ENCODE measurements at regions not wholly inside any gene's neighbourhood (a gene's known extent, or its start where the extent isn't known, plus 50 kb on each side); places are given as distances from the start of the nearest gene placed in this dataset.

DNA sequence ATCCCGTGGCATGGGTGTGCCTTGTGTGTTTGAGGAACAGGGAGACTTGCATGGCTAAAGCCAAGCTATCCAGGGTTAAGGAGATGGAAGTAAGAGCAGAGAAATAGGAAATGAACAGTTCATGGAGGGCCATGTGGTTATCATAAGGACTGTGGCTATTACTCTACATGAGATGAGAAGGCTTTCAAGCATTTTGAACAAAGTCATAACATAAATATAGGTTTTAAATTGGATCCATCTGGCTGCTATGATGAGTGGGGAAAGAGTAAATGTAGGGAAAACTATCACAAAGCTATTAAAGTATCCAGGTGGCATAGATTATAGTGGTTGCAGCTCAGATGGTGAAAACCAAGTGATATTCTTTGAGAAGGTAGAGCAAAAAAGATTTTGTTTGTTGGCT is 184.1 kb downstream of the PCDH17 start:
- H3K9me3 Mint-ChIP-seq (ENCODE audit: low read depth, unreplicated experiment) = peaks cover 3% of the 10 kb centered on the region
- TF ChIP-seq, protein P1, sequence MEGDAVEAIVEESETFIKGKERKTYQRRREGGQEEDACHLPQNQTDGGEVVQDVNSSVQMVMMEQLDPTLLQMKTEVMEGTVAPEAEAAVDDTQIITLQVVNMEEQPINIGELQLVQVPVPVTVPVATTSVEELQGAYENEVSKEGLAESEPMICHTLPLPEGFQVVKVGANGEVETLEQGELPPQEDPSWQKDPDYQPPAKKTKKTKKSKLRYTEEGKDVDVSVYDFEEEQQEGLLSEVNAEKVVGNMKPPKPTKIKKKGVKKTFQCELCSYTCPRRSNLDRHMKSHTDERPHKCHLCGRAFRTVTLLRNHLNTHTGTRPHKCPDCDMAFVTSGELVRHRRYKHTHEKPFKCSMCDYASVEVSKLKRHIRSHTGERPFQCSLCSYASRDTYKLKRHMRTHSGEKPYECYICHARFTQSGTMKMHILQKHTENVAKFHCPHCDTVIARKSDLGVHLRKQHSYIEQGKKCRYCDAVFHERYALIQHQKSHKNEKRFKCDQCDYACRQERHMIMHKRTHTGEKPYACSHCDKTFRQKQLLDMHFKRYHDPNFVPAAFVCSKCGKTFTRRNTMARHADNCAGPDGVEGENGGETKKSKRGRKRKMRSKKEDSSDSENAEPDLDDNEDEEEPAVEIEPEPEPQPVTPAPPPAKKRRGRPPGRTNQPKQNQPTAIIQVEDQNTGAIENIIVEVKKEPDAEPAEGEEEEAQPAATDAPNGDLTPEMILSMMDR (IDR thresholded peaks at IDR 0.05; ENCODE audit: unreplicated experiment) = no peak
- no peaks in the 10 kb centered on the region for H3K36me3 Mint-ChIP-seq (ENCODE audit: insufficient read depth, unreplicated experiment)
- intact Hi-C loops (cut with micrococcal nuclease; ENCODE audit: unreplicated experiment) = no loop called here
- no peaks in the 10 kb centered on the region for H3K4me1 Mint-ChIP-seq (ENCODE audit: low read depth, unreplicated experiment)
- DNase-seq = no peak
- H3K27me3 Mint-ChIP-seq (ENCODE audit: unreplicated experiment) = no peaks in the 10 kb centered on the region
- CTCF ChIA-PET = no interaction called here
- H3K4me3 Mint-ChIP-seq (ENCODE audit: low read depth, unreplicated experiment) = no peak overlapping the region
- H3K27ac Mint-ChIP-seq (ENCODE audit: unreplicated experiment) = no peak overlapping the region
- no TSS peak for BruUV-seq (replicated peaks)

DNA sequence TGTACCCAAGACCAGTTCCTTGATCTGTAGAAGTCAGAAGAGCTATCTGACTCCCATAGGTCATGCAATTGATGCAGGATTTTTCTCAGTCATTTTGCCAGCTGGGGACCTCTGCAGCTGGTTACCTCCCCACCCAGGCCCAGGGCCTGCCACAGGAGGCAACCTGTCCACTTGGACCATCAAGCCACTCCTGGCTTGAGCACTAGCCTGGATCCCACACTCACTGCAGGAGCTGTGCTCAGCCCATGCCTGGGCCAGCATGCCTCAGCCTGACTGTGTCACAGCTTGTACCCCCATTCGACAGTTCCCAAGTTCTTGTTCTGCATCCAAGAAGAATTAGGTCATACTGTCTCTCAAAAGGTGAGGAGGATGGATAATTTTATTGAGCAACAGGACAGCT is 189.4 kb downstream of the PCDH17 start:
- Mint-ChIP-seq H3K36me3 (ENCODE audit: insufficient read depth, unreplicated experiment) (no peaks in the 10 kb centered on the region), H3K4me1 (ENCODE audit: low read depth, unreplicated experiment) (no peaks in the 10 kb centered on the region), H3K9me3 (ENCODE audit: low read depth, unreplicated experiment) (no peaks in the 10 kb centered on the region), H3K27ac (ENCODE audit: unreplicated experiment) (no peak overlapping the region), H3K27me3 (ENCODE audit: unreplicated experiment) (no peaks in the 10 kb centered on the region), H3K4me3 (ENCODE audit: low read depth, unreplicated experiment) (no peak overlapping the region)
- TF ChIP-seq, protein P1 (IDR thresholded peaks at IDR 0.05; ENCODE audit: unreplicated experiment) = no peak
- no TSS peak for BruUV-seq (replicated peaks)
- CTCF ChIA-PET = no interaction called here
- intact Hi-C loops (cut with micrococcal nuclease; ENCODE audit: unreplicated experiment) = no loop called here
- DNase-seq = no peak

DNA sequence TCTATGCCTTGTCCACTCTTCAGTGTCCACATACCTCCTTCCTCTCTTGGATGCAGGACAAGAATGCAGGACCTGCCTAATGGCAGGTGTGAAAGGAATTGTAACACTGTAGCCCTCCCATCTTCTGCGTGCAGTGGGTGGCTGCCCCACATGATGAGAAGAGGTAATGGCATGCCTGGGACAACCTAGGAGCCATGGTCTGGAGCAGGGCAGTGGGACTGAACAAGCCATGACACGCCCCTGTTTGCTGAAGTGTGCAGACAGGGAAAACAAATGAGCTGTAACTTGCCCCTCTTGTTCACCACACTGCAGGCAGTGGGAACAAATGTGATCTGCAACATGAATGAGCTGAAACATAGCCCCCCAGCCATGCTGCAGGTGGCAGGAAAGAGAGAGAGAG is 192.2 kb downstream of the PCDH17 start:
- BruUV-seq (replicated peaks) = no TSS peak
- TF ChIP-seq, protein P1 (IDR thresholded peaks at IDR 0.05; ENCODE audit: unreplicated experiment) = no peak
- no peak for DNase-seq
- CTCF ChIA-PET = no interaction called here
- Mint-ChIP-seq H3K36me3 (ENCODE audit: insufficient read depth, unreplicated experiment) (no peaks in the 10 kb centered on the region), H3K4me1 (ENCODE audit: low read depth, unreplicated experiment) (no peaks in the 10 kb centered on the region), H3K4me3 (ENCODE audit: low read depth, unreplicated experiment) (no peak overlapping the region), H3K27me3 (ENCODE audit: unreplicated experiment) (no peaks in the 10 kb centered on the region), H3K27ac (ENCODE audit: unreplicated experiment) (no peak overlapping the region), H3K9me3 (ENCODE audit: low read depth, unreplicated experiment) (no peaks in the 10 kb centered on the region)
- intact Hi-C loops (cut with micrococcal nuclease; ENCODE audit: unreplicated experiment) = no loop called here

DNA sequence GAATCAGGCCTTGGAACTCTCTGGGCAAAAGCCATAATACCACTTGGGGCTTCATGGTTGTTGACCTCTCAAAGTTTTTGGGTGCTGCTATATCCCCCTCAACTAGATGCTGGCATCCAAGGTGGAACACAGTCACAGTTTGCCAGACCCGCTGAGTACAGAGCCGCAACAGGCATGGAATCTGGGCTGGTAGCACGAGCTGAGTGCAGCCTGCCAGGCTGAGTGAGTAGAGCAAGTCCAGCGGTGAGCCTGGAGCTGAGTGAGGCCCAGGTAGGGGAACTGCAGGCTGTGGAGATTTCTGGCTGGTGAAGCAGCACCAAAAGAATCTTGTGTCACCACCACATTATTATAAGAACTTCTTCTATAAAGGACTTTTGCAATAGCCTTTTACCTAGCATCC is 192.6 kb downstream of the PCDH17 start:
- BruUV-seq (replicated peaks) = no TSS peak
- H3K9me3 Mint-ChIP-seq (ENCODE audit: low read depth, unreplicated experiment) = no peaks in the 10 kb centered on the region
- no peaks in the 10 kb centered on the region for H3K4me1 Mint-ChIP-seq (ENCODE audit: low read depth, unreplicated experiment)
- intact Hi-C loops (cut with micrococcal nuclease; ENCODE audit: unreplicated experiment) = no loop called here
- CTCF ChIA-PET = no interaction called here
- H3K27ac Mint-ChIP-seq (ENCODE audit: unreplicated experiment) = no peak overlapping the region
- H3K36me3 Mint-ChIP-seq (ENCODE audit: insufficient read depth, unreplicated experiment) = no peaks in the 10 kb centered on the region
- DNase-seq = no peak
- no peaks in the 10 kb centered on the region for H3K27me3 Mint-ChIP-seq (ENCODE audit: unreplicated experiment)
- no peak overlapping the region for H3K4me3 Mint-ChIP-seq (ENCODE audit: low read depth, unreplicated experiment)
- TF ChIP-seq, protein P1 (IDR thresholded peaks at IDR 0.05; ENCODE audit: unreplicated experiment) = no peak

DNA sequence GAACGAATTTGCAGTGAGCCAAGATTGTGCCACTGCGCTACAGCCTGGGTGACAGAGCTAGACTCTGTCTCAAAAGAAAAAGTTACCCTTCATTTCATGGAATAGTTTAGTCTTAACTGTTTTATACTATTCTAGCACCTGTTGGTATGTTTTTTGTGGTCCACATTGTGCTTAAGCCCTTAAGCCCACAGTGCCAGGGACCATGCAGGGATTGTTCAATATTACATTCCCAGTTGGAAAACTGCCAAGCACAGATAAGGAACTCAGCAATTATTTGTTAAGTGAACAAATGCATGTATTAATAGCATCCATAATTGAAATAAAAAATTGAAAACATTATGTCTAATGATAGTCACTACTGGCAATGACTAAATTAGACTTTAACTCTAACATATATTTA is 193.5 kb downstream of the PCDH17 start:
- DNase-seq = no peak
- no peaks in the 10 kb centered on the region for H3K27me3 Mint-ChIP-seq (ENCODE audit: unreplicated experiment)
- CTCF ChIA-PET = no interaction called here
- no peaks in the 10 kb centered on the region for H3K9me3 Mint-ChIP-seq (ENCODE audit: low read depth, unreplicated experiment)
- BruUV-seq (replicated peaks) = no TSS peak
- intact Hi-C loops (cut with micrococcal nuclease; ENCODE audit: unreplicated experiment) = no loop called here
- no peaks in the 10 kb centered on the region for H3K4me1 Mint-ChIP-seq (ENCODE audit: low read depth, unreplicated experiment)
- TF ChIP-seq, protein P1 (IDR thresholded peaks at IDR 0.05; ENCODE audit: unreplicated experiment) = no peak
- H3K36me3 Mint-ChIP-seq (ENCODE audit: insufficient read depth, unreplicated experiment) = no peaks in the 10 kb centered on the region
- no peak overlapping the region for H3K27ac Mint-ChIP-seq (ENCODE audit: unreplicated experiment)
- no peak overlapping the region for H3K4me3 Mint-ChIP-seq (ENCODE audit: low read depth, unreplicated experiment)
